ENCODE measurements at regions not wholly inside any gene's neighbourhood (a gene's known extent, or its start where the extent isn't known, plus 50 kb on each side); places are given as distances from the start of the nearest gene placed in this dataset.

DNA sequence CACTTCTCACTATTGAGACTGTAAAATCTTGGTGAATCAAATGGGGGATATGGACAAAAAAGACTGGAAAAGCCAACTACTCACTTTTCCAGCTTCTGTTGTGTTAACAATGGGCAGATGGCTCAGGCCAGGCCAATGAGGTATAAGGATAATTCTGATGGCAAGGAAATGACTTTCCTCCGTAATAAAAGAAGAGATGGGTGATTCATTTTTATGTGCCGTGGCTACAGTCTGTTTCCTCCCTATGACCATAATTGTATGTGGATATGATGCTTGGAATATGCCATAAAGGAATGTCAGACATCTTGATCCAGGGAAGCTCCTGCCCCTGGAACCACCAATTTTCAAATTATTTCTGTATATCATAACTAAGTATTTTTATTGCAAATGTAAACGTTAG lies 406.8 kb downstream of the CCDC85A start:
- TF ChIP-seq, protein P1, sequence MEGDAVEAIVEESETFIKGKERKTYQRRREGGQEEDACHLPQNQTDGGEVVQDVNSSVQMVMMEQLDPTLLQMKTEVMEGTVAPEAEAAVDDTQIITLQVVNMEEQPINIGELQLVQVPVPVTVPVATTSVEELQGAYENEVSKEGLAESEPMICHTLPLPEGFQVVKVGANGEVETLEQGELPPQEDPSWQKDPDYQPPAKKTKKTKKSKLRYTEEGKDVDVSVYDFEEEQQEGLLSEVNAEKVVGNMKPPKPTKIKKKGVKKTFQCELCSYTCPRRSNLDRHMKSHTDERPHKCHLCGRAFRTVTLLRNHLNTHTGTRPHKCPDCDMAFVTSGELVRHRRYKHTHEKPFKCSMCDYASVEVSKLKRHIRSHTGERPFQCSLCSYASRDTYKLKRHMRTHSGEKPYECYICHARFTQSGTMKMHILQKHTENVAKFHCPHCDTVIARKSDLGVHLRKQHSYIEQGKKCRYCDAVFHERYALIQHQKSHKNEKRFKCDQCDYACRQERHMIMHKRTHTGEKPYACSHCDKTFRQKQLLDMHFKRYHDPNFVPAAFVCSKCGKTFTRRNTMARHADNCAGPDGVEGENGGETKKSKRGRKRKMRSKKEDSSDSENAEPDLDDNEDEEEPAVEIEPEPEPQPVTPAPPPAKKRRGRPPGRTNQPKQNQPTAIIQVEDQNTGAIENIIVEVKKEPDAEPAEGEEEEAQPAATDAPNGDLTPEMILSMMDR (IDR thresholded peaks at IDR 0.05), result no peak
- no peak for TF ChIP-seq POLR2A (IDR thresholded peaks at IDR 0.05)

All from ovary (tissue), 3 donors.